ENCODE measurements at regions not wholly inside any gene's neighbourhood (a gene's known extent, or its start where the extent isn't known, plus 50 kb on each side); places are given as distances from the start of the nearest gene placed in this dataset.

DNA sequence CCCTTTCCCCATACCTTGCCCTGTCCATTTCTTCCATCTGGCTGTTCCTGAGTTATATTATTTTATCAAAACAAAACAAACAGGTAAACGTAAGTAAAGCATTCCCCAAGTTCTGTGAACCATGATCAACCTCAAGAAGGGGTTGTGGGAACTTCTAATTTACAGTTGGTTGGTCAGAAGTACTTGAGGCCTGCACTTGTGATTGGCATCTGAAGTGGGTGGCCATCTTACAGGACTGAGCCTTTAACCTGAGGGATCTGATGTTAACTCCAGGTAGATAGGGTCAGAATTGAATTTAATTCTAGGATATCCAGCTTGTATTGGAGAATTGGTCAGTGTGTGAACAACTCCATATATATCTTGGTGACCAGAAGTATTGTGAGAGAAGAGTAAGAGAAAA lies 77.0 kb downstream of the DIO2 start:
- Mint-ChIP-seq H3K9me3 (peaks cover 33% of the 10 kb centered on the region), H3K36me3 (ENCODE audit: low read depth) (no peaks in the 10 kb centered on the region), H3K27ac (no peak overlapping the region), H3K4me3 (no peak overlapping the region), H3K4me1 (no peaks in the 10 kb centered on the region), H3K27me3 (ENCODE audit: insufficient read depth) (no peaks in the 10 kb centered on the region)
- Histone ChIP-seq H3K4me3 (ENCODE audit: low read length) (no peak overlapping the region), H3K36me3 (ENCODE audit: control insufficient read depth, insufficient read depth, low read length) (no peaks in the 10 kb centered on the region), H3K27ac (ENCODE audit: low read depth, low read length) (no peak overlapping the region), H3K9me3 (ENCODE audit: control insufficient read depth, low read length) (peaks cover 18% of the 10 kb centered on the region), H3K9ac (ENCODE audit: extremely low read depth, low read length, poor library complexity, severe bottlenecking) (no peak overlapping the region), H3K27me3 (ENCODE audit: control insufficient read depth, insufficient read depth, low read length, poor library complexity, severe bottlenecking) (no peaks in the 10 kb centered on the region), H3K4me1 (ENCODE audit: control insufficient read depth, insufficient read depth, low read length) (no peaks in the 10 kb centered on the region)
- 61% methylated on average over 1 of the region's 1 CpG; no CpG with 5 or more reads in 1 of the 2 experiments for WGBS, 2 experiments (ENCODE audit: insufficient coverage in 1 of 2, insufficient read length in 1 of 2)
- no peak for DNase-seq
- TF ChIP-seq, protein P1, sequence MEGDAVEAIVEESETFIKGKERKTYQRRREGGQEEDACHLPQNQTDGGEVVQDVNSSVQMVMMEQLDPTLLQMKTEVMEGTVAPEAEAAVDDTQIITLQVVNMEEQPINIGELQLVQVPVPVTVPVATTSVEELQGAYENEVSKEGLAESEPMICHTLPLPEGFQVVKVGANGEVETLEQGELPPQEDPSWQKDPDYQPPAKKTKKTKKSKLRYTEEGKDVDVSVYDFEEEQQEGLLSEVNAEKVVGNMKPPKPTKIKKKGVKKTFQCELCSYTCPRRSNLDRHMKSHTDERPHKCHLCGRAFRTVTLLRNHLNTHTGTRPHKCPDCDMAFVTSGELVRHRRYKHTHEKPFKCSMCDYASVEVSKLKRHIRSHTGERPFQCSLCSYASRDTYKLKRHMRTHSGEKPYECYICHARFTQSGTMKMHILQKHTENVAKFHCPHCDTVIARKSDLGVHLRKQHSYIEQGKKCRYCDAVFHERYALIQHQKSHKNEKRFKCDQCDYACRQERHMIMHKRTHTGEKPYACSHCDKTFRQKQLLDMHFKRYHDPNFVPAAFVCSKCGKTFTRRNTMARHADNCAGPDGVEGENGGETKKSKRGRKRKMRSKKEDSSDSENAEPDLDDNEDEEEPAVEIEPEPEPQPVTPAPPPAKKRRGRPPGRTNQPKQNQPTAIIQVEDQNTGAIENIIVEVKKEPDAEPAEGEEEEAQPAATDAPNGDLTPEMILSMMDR (conservative IDR thresholded peaks at IDR 0.05) = no peak

DNA sequence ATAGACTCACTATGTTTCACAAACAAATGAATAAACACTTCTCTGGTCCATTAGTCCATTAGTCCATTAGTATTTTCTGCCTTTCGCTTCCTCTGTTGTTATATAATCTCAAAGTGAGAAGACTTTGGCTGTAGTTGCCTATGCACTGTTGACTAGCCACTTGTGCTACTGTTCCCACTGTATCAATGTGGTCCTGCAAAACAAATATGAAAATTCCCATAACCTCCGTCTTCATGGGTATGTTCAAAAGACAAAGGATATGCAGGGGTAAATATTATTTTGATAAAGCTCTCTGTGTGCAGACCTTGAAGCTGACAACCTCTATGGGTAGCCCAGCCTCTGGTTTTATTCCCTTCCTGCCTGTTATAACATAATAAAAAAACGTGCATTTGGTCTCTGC lies 77.8 kb downstream of the DIO2 start:
- Histone ChIP-seq H3K9ac (ENCODE audit: extremely low read depth, low read length, poor library complexity, severe bottlenecking) (no peak overlapping the region), H3K9me3 (ENCODE audit: control insufficient read depth, low read length) (peaks cover 18% of the 10 kb centered on the region), H3K27ac (ENCODE audit: low read depth, low read length) (no peak overlapping the region), H3K4me3 (ENCODE audit: low read length) (no peak overlapping the region), H3K27me3 (ENCODE audit: control insufficient read depth, insufficient read depth, low read length, poor library complexity, severe bottlenecking) (no peaks in the 10 kb centered on the region), H3K4me1 (ENCODE audit: control insufficient read depth, insufficient read depth, low read length) (no peaks in the 10 kb centered on the region), H3K36me3 (ENCODE audit: control insufficient read depth, insufficient read depth, low read length) (no peaks in the 10 kb centered on the region)
- Mint-ChIP-seq H3K9me3 (peaks cover 33% of the 10 kb centered on the region), H3K27me3 (ENCODE audit: insufficient read depth) (no peaks in the 10 kb centered on the region), H3K4me3 (no peak overlapping the region), H3K27ac (no peak overlapping the region), H3K36me3 (ENCODE audit: low read depth) (no peaks in the 10 kb centered on the region), H3K4me1 (no peaks in the 10 kb centered on the region)
- no peak for DNase-seq
- WGBS, 2 experiments (ENCODE audit: insufficient coverage in 1 of 2, insufficient read length in 1 of 2) = 78 to 100% methylated on average over 1 to 3 of the region's 3 CpGs
- TF ChIP-seq, protein P1 (conservative IDR thresholded peaks at IDR 0.05) = no peak

GRCh38 chr14:80127466-80127865 lies 83.8 kb downstream of the DIO2 start:
- H3K36me3 ChIP-seq (ENCODE audit: control insufficient read depth, insufficient read depth, low read length) = no peaks in the 10 kb centered on the region
- no peak for DNase-seq
- TF ChIP-seq, protein P1 (conservative IDR thresholded peaks at IDR 0.05) = no peak
- no peak overlapping the region for H3K4me3 Mint-ChIP-seq
- H3K9ac ChIP-seq (ENCODE audit: extremely low read depth, low read length, poor library complexity, severe bottlenecking) = no peak overlapping the region
- H3K27ac Mint-ChIP-seq = no peak overlapping the region
- H3K36me3 Mint-ChIP-seq (ENCODE audit: low read depth) = no peaks in the 10 kb centered on the region
- H3K4me1 Mint-ChIP-seq = no peaks in the 10 kb centered on the region
- H3K27me3 ChIP-seq (ENCODE audit: control insufficient read depth, insufficient read depth, low read length, poor library complexity, severe bottlenecking) = no peaks in the 10 kb centered on the region
- H3K9me3 Mint-ChIP-seq = peaks cover 2% of the 10 kb centered on the region
- H3K27ac ChIP-seq (ENCODE audit: low read depth, low read length) = no peak overlapping the region
- no peak overlapping the region for H3K4me3 ChIP-seq (ENCODE audit: low read length)
- no peaks in the 10 kb centered on the region for H3K4me1 ChIP-seq (ENCODE audit: control insufficient read depth, insufficient read depth, low read length)
- no peaks in the 10 kb centered on the region for H3K27me3 Mint-ChIP-seq (ENCODE audit: insufficient read depth)
- H3K9me3 ChIP-seq (ENCODE audit: control insufficient read depth, low read length) = no peaks in the 10 kb centered on the region

Data from endodermal cell (in vitro differentiated cells).